Neural progenitor cell (in vitro differentiated cells): ENCODE measurements at regions not wholly inside any gene's neighbourhood (a gene's known extent, or its start where the extent isn't known, plus 50 kb on each side); places are given as distances from the start of the nearest gene placed in this dataset.

ENCODE experiments used
- DNase-seq: peaks from one replicate; pipeline ENCODE4 v3.0.0-alpha.2; 2016; ENCODE audit warnings: low spot score
- H2AFZ ChIP-seq: fragments of 200-600 bp; sonication (generic); replicated peaks from 2 replicates; pipeline ENCODE4 v1.6.1; 2016; ENCODE audit warnings: antibody characterized with exemption
- H3F3A ChIP-seq: fragments of 200-600 bp; sonication (generic); 2 replicates; pipeline ENCODE4 v1.6.1; 2016; ENCODE audit warnings: antibody characterized with exemption, low read depth
- H3K27ac ChIP-seq: fragments of 200-600 bp; sonication (generic); 2 replicates; pipeline ENCODE4 v1.5.1; 2016; ENCODE audit warnings: mild to moderate bottlenecking
- H3K27me3 ChIP-seq: fragments of 200-600 bp; sonication (generic); 2 replicates; pipeline ENCODE4 v1.6.1; 2016; ENCODE audit warnings: mild to moderate bottlenecking, moderate library complexity
- H3K36me3 ChIP-seq: fragments of 200-600 bp; sonication (generic); 2 replicates; pipeline ENCODE4 v1.5.1; 2016
- H3K4me1 ChIP-seq: fragments of 200-600 bp; sonication (generic); 2 replicates; pipeline ENCODE4 v1.6.1; 2016; ENCODE audit warnings: mixed run types
- H3K4me2 ChIP-seq: fragments of 200-600 bp; sonication (generic); 2 replicates; pipeline ENCODE4 v1.6.1; 2016
- H3K4me3 ChIP-seq: fragments of 200-600 bp; sonication (generic); 2 replicates; pipeline ENCODE4 v1.5.1; 2016
- H3K79me2 ChIP-seq: fragments of 200-600 bp; sonication (generic); 2 replicates; pipeline ENCODE4 v1.6.1; 2016; ENCODE audit warnings: low read depth
- H3K9ac ChIP-seq: fragments of 200-600 bp; sonication (generic); 2 replicates; pipeline ENCODE4 v1.6.1; 2016
- H3K9me3 ChIP-seq: fragments of 200-600 bp; sonication (generic); 2 replicates; pipeline ENCODE4 v1.5.1; 2016; ENCODE audit warnings: low read depth
- H4K20me1 ChIP-seq: fragments of 200-600 bp; sonication (generic); 2 replicates; pipeline ENCODE4 v1.6.1; 2016; ENCODE audit warnings: low read depth
- H3K27ac Mint-ChIP-seq: 3 replicates; pipeline ENCODE4 v1.8.0; 2021; ENCODE audit warnings: mixed read lengths
- H3K27me3 Mint-ChIP-seq: 2 replicates; pipeline ENCODE4 v1.8.0; 2022; ENCODE audit warnings: low read depth, mild to moderate bottlenecking, inconsistent platforms, moderate library complexity, mixed read lengths; ENCODE audit not compliant: insufficient read depth
- H3K36me3 Mint-ChIP-seq: 3 replicates; pipeline ENCODE4 v1.8.0; 2021; ENCODE audit warnings: mixed read lengths
- H3K4me1 Mint-ChIP-seq: 3 replicates; pipeline ENCODE4 v1.8.0; 2021; ENCODE audit warnings: mixed read lengths
- H3K4me3 Mint-ChIP-seq: 3 replicates; pipeline ENCODE4 v1.8.0; 2021; ENCODE audit warnings: mild to moderate bottlenecking, moderate library complexity, mixed read lengths
- H3K9me3 Mint-ChIP-seq: 3 replicates; pipeline ENCODE4 v1.8.0; 2020; ENCODE audit warnings: mixed read lengths
- EZH2 ChIP-seq: fragments of 200-600 bp; sonication (generic); IDR thresholded peaks from 2 replicates; pipeline ENCODE4 v1.6.1; 2017; ENCODE audit warnings: antibody characterized with exemption, mild to moderate bottlenecking, moderate library complexity
- EZH2phosphoT487 ChIP-seq: fragments of 200-600 bp; sonication (generic); IDR thresholded peaks from 2 replicates; pipeline ENCODE4 v1.6.1; 2017; ENCODE audit warnings: antibody characterized with exemption
- TF ChIP-seq, protein P1 (sequence below): fragments of 200-600 bp; sonication (generic); IDR thresholded peaks from 2 replicates; pipeline ENCODE4 v1.5.1; 2017; ENCODE audit warnings: antibody characterized with exemption, mild to moderate bottlenecking

DNA sequence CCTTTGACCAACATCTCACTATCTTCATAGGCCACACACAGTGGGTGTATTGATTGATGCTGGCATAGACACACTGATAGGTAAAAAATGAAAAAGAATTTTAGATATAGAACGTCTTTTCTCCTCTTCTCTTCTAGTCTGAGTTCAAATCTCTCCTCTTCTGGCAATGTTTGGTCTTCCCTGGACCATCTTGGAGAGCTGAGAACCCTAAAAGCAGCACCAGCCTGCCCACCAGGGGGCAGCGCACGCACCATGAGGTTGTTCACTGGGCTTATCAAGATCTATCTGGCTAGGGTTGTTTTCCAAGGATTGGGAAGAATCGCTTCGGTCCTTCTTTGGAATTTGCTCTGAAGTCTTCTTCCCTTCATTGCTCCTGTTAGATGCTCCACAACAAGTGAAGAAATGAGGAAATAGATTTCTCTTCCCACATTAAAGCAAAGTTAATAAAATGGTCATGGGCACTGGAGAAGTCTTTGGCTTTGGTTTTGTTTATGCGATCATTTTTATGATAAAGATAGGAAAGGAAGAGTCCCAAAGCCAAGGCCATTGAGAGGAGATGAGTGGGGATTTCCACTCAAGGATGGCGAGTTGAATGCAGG, 104.0 kb upstream of the OLIG2 start:
- Mint-ChIP-seq H3K36me3 (no peaks in the 10 kb centered on the region), H3K9me3 (peaks cover 15% of the 10 kb centered on the region), H3K4me3 (no peak overlapping the region), H3K27me3 (peaks cover 22% of the 10 kb centered on the region), H3K4me1 (peaks cover 25% of the 10 kb centered on the region), H3K27ac (no peak overlapping the region)
- Histone ChIP-seq H3K9ac (no peak overlapping the region), H3K27ac (no peak overlapping the region), H3K4me3 (no peak overlapping the region), H3K36me3 (no peaks in the 10 kb centered on the region), H3K9me3 (no peaks in the 10 kb centered on the region), H3K27me3 (no peaks in the 10 kb centered on the region), H2AFZ (no peak overlapping the region), H4K20me1 (no peaks in the 10 kb centered on the region), H3F3A (peaks cover 8% of the 10 kb centered on the region), H3K79me2 (no peaks in the 10 kb centered on the region), H3K4me1 (peaks cover 23% of the 10 kb centered on the region), H3K4me2 (no peak overlapping the region)
- TF ChIP-seq, protein P1, sequence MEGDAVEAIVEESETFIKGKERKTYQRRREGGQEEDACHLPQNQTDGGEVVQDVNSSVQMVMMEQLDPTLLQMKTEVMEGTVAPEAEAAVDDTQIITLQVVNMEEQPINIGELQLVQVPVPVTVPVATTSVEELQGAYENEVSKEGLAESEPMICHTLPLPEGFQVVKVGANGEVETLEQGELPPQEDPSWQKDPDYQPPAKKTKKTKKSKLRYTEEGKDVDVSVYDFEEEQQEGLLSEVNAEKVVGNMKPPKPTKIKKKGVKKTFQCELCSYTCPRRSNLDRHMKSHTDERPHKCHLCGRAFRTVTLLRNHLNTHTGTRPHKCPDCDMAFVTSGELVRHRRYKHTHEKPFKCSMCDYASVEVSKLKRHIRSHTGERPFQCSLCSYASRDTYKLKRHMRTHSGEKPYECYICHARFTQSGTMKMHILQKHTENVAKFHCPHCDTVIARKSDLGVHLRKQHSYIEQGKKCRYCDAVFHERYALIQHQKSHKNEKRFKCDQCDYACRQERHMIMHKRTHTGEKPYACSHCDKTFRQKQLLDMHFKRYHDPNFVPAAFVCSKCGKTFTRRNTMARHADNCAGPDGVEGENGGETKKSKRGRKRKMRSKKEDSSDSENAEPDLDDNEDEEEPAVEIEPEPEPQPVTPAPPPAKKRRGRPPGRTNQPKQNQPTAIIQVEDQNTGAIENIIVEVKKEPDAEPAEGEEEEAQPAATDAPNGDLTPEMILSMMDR = peak; percentile 64
- no peak for TF ChIP-seq EZH2
- peak; percentile 50 for DNase-seq

DNA sequence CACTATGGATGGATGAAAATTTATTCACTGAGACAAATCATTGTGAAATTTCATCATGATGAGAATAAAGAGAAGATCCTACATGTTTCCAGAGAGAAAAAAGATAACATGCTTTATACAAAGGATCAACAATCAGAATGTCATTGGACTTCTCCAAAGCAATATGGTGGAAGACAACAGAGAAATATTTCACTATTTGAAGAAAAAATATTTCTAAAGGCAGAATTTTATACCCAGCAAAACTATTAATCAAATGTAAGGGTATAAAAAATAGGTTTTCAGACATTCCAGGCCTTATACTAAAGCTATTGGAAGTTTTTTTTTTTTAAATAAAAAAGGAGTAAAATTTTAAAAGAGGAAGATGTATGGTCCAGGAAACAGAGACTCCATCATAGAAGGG, 100.6 kb upstream of the OLIG2 start:
- no peak overlapping the region for H3K27ac Mint-ChIP-seq

DNA sequence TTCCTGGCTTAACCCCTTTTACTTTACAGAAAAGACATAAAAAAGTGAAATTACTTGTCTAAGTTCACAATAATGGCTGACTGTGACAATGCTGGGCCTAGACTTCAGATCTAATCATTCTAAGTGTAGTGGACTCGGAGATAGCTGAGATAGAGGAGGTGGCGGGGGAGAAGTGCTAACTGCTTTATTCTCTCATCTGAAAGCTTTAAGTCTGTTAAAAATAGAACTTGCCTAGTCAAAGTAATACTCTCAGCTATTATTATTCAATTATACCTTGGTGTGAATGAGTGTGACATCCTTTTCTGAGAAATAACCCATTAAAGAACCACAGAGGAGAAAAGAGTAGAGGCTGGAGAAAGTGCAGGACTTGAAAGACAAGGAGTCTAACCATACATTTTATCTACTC, 96.1 kb upstream of the OLIG2 start:
- TF ChIP-seq EZH2 = no peak
- no peak for TF ChIP-seq EZH2phosphoT487
- TF ChIP-seq, protein P1 = no peak
- Histone ChIP-seq H3K4me1 (peaks cover 12% of the 10 kb centered on the region), H3K4me2 (no peak overlapping the region), H2AFZ (no peak overlapping the region), H3K36me3 (no peaks in the 10 kb centered on the region), H3K27ac (no peak overlapping the region), H3K79me2 (no peaks in the 10 kb centered on the region), H3F3A (peaks cover 14% of the 10 kb centered on the region), H3K27me3 (peaks cover 4% of the 10 kb centered on the region), H3K4me3 (no peak overlapping the region), H3K9ac (no peak overlapping the region), H4K20me1 (peaks cover 6% of the 10 kb centered on the region), H3K9me3 (no peaks in the 10 kb centered on the region)
- Mint-ChIP-seq H3K9me3 (peaks cover 16% of the 10 kb centered on the region), H3K27ac (no peak overlapping the region), H3K4me1 (peaks cover 8% of the 10 kb centered on the region), H3K4me3 (no peak overlapping the region), H3K27me3 (peaks cover 2% of the 10 kb centered on the region), H3K36me3 (peaks cover 5% of the 10 kb centered on the region)
- no peak for DNase-seq

More for the DNA sequence above, 100.6 kb upstream of the OLIG2 start:
- Mint-ChIP-seq H3K36me3 (peaks cover 5% of the 10 kb centered on the region), H3K27me3 (peaks cover 15% of the 10 kb centered on the region), H3K4me1 (peaks cover 3% of the 10 kb centered on the region), H3K4me3 (no peak overlapping the region), H3K9me3 (peaks cover 21% of the 10 kb centered on the region)
- Histone ChIP-seq H3F3A (no peaks in the 10 kb centered on the region), H4K20me1 (no peaks in the 10 kb centered on the region), H2AFZ (no peak overlapping the region), H3K79me2 (no peaks in the 10 kb centered on the region), H3K27me3 (no peaks in the 10 kb centered on the region), H3K9ac (no peak overlapping the region), H3K9me3 (no peaks in the 10 kb centered on the region), H3K27ac (no peak overlapping the region), H3K4me2 (no peak overlapping the region), H3K36me3 (no peaks in the 10 kb centered on the region), H3K4me3 (no peak overlapping the region), H3K4me1 (no peaks in the 10 kb centered on the region)
- no peak for DNase-seq
- TF ChIP-seq EZH2phosphoT487 = no peak
- TF ChIP-seq, protein P1 = no peak
- no peak for TF ChIP-seq EZH2
